ENCODE measurements at regions not wholly inside any gene's neighbourhood (a gene's known extent, or its start where the extent isn't known, plus 50 kb on each side); places are given as distances from the start of the nearest gene placed in this dataset.

- no peak for TF ChIP-seq CTCF (IDR thresholded peaks at IDR 0.05)
- no peak for TF ChIP-seq POLR2A (IDR thresholded peaks at IDR 0.05)
Observed at GRCh38 chr13:74867460-74867859, 614.5 kb downstream of the TBC1D4 start.
